AG20443 (cell line): ENCODE measurements at regions not wholly inside any gene's neighbourhood (a gene's known extent, or its start where the extent isn't known, plus 50 kb on each side); places are given as distances from the start of the nearest gene placed in this dataset.

Experiments used
- DNase-seq: peaks from one replicate; pipeline ENCODE4 v3.0.0; 2012; ENCODE audit warnings: low spot score, mixed read lengths

- DNase-seq: no peak
Observed at GRCh38 chr3:80492162-80492561, 724.4 kb upstream of the ROBO1 start.

GRCh38 chr3:80472961-80473360 lies 705.2 kb upstream of the ROBO1 start:
- DNase-seq: no peak

DNA sequence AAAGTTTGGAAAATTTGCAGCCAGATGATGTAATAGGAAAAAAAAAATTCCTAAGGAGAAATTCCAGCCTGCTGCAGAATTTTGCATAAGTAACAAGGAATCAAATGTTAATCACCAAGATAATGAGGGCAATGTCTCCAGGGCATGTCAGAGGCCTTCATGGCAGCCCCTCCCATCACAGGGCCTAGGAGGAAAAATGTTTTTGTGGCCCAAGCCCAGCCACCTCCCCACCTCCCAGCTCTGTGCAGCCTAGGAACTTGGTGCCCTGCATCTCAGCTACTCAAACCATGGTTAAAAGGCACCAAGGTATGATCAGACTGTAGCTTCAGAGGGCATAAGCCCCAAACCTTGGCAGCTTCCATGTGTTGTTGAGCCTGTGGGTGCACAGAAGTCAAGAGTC lies 704.7 kb upstream of the ROBO1 start:
- no peak for DNase-seq

GRCh38 chr3:80470433-80470832 lies 702.6 kb upstream of the ROBO1 start:
- no peak for DNase-seq

- DNase-seq: no peak
Observed at GRCh38 chr3:80465746-80466145, 697.9 kb upstream of the ROBO1 start.

- no peak for DNase-seq
Observed at GRCh38 chr3:80451393-80451792, 683.6 kb upstream of the ROBO1 start.

DNA sequence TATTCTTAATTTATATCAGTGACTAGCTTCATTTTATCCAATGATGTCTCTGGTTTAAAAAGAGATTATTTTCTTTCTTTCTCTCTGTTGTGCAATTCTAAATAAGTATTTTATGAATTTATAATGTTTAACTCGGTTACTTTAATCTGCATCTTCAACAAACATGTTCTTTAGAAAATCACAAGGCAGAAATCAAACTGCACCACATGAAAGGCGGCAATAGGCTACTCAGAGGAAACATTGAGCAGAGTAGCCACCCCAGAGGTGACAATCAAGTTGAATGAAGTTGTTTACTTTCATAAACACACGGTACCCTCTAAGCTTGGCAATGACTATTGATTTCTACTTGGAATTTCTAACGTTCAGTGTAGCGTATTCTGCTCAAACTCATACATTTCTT lies 677.8 kb upstream of the ROBO1 start:
- DNase-seq: no peak

DNA sequence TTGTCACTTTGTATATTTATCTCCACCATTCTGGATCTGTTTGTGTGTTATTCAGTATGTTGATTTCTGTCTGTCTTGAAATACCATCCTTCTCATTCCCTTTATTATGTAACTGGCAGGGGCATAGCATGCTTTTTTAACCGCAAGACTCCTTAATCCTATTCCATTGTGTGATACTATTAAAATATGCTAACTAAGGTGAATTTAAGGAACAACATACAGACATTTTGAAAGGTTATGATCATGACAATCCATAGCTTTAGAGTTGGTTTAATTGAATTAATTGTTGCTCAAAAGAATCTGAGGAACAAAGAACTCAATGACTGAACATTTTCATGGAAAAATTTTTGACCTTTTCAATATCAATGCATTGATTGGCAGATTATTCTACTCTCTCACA lies 677.3 kb upstream of the ROBO1 start:
- DNase-seq: no peak

GRCh38 chr3:80439490-80439889 lies 671.7 kb upstream of the ROBO1 start:
- DNase-seq: no peak

DNA sequence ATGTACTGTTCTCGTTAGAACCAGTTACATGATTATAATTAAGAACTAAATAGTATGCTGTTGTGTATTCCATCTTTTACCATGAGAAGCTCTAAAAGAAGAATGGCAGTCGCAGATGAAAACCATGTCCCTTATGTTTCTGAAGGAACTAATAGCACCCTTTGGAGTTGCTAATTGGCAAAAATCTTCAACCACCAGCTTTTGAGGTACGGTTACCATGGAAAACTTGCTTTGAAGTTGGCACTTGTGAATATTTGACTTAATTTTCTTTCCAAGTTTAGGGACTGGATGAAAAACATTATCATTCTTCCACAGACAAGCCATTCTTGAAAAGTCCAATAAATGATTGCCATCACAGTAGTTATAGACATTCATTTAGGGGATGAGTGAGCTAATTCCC lies 666.6 kb upstream of the ROBO1 start:
- DNase-seq: no peak

DNA sequence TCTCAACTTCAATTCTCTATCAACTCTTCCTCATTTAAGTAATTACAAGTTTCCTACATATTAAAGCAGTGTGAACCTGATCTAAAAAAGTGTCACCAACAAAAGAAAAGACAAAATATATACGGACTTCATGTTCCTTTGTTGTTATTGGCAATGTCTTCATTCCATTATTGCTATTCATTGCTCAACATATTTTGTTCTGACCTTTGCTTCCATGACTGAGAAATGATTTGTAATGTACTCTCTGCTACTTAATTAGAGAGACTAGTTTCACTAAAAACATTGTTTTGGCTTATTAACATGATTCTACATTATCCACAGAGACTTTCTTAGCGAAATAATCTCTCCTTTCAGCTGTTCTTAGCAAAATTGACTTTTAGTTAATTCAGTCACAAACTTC lies 657.2 kb upstream of the ROBO1 start:
- no peak for DNase-seq

- DNase-seq: no peak
Observed at GRCh38 chr3:80408030-80408721, 640.4 kb upstream of the ROBO1 start.

DNA sequence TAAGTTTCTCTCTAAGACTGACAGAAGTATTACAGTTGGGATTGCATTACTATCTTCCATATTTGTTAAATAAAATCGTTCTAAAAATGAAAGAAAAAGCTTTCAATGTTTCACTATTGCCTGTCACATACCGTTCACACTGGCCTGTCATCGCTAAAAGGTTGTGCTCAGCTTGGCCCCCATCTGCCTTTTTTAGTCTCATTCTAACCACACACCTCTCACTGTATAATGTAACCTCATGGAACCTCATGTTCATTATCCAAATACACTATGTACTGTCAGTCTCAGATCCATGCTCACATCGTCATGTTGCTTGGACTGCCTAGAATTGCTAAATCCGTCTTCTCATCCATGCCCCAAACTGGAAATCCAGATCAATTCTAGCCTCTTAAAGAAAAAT lies 637.8 kb upstream of the ROBO1 start:
- no peak for DNase-seq

DNA sequence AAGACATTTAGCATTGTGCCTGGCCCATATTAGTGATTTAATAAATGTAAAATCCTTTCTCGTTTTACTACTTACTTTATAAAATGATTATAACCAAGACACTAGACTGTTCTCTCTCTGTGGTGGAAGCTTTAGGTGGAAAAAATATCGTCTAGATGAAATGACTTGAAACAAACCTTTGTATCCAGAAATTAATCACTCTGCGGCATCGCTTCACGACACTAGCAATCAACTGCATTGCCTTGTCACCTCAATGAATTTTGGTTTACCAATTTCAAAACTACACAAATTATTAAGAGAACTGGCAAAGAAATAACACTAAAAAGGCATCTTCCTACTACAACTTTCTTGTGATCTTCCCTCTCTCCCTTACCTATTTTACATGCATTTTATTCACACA lies 627.2 kb upstream of the ROBO1 start:
- no peak for DNase-seq

DNA sequence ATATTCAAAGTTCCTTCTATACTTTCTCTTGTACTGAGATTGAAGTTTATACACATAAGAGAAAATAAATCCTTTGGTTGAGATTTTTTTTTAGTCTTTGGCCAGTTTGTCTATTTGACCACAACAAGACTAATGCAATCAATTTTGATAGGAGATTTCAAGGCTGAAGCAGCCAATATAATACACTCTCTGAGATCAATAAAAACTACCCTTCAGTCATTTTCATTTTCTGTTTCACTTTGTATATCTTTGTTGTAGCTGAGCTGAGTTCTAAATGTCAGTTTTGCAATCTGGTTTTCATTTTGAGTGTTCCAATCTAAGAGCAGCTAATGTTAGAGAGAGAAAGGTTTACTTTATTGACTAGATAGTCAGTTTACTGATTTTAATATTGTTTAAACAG lies 623.8 kb upstream of the ROBO1 start:
- no peak for DNase-seq

DNA sequence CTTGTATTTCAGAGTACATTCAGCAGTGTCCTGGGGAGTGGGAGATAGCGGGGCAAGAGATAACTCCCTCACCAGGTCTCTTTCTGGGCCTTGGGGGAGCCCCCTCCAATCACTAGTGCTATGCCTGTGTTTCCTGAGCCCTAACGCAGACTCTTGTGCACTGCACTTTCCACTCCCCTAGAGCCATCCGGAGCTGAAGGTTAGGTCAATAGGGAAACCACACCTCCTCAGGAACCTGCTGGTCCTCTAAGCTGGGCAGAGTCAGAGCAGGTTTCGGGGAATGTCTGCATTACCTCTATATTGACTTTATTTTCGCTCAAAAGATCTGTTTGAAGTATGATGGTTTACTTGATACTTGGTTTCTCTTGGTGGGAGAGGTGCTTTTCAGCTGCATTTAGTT lies 617.0 kb upstream of the ROBO1 start:
- DNase-seq: no peak

DNA sequence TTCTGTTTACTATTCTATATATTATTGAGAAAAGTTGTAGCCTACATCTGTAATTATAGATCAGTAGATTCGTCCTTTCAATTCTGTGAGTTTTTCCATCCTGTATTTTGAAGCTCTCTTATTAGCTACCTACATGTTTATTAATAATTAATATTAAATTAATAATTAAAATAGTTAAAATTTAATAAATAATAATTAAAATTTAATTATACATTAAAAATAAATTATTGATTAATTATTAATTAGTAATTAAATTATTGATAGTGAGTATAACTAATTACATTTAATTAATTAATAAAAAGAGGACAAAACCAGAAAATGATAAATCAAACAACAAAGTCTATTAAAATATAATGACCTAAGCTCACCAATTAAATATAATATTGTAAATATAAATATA lies 606.6 kb upstream of the ROBO1 start:
- no peak for DNase-seq

- DNase-seq: no peak
Observed at GRCh38 chr3:80368616-80369015, 600.8 kb upstream of the ROBO1 start.

DNA sequence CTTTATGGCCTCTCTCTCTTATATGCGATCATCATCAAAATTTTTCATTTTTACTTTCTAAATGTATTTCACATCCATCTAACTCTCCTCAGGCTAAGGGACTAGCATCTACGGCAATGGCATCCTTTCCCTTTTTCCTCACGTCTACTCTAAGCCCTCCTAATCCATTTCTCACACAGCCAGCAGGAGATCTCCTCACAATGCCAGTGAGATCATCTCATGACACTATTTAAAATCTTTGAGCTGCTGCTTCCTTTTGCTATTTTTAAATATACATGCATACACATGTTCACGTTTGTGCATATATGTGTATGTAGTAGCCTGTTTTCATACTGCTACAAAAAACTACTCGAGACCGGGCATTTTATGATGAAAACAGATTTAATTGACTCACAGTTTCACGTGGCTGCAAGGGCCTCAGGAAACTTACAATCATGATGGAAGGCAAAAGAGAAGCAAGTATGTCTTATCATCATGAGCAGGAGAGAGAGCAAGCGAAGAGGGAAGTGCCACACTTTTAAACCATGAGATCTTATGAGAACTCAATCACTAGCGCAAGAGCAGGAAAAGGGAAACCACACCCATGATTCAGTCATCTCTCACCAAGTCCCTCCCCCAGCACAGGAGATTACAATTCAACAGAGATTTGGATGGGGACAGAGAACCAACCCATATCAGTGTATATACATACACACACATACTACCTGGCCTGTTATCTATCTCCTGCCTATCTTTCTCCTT lies 599.2 kb upstream of the ROBO1 start:
- no peak for DNase-seq

DNA sequence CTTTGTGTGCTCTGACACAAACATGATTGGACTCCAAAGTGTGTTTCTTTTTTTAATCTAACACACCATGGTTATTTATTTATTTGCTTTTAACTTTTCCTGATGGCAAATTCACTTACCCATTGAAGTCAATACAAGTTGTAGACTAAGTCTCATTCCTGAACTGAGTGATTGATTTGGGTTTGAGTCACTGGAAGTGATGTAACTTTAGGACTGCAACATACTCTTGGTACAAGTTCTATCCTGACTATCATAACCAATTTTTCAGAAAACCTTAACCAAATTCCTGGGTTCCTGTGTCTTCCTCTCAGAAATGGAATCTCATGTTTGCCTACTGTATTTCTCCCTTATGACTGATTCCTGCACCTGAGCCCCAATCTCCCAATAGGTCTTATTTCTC lies 590.0 kb upstream of the ROBO1 start:
- DNase-seq: no peak

GRCh38 chr3:80355144-80355543 lies 587.3 kb upstream of the ROBO1 start:
- DNase-seq: no peak

GRCh38 chr3:80351201-80351600 lies 583.4 kb upstream of the ROBO1 start:
- DNase-seq: no peak

DNA sequence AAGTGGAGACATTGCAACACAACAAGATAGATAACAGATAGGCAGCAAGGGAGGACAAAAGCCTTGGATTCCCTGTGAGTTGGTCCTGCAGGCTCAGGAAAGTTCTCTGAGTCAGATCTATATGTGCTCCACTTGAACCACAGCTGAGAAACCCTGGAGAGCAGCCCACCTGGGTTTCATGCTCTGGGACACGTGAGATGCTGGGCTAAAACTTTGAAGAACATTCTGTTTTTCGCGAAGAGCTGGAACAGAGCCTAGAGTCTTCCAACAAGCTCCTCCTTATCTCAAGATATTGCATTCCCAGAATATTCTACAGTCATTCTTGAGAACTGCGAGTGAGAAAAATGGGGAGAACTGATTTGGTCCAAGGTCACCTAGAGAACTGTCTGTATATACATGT lies 583.0 kb upstream of the ROBO1 start:
- no peak for DNase-seq

DNA sequence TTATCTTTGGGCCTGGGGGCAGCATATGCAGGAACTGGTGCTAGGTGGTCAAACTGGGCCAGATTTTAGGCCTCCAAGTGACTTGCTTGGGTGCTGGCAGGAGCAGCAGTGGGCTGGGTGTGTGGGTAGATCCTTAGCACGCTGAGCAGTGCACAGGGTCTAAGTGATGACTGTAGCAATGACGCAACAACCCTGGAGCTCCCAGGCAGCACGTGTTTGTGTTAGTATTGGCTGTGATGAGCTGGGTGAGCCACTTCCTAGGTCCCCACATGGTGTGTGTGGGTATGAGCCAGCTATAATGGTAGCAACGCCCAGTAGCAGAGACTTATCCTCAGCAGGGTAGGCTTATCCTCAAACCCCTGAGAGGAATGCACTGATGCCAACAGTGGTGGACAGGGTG lies 570.6 kb upstream of the ROBO1 start:
- DNase-seq: peak; percentile 4
